ENCODE measurements at regions not wholly inside any gene's neighbourhood (a gene's known extent, or its start where the extent isn't known, plus 50 kb on each side); places are given as distances from the start of the nearest gene placed in this dataset.

GRCh38 chr14:58898655-58899316, 261.0 kb downstream of the DACT1 start:
- Histone ChIP-seq H3K36me3 (no peaks in the 10 kb centered on the region), H3K9me3 (no peaks in the 10 kb centered on the region), H3K4me1 (no peaks in the 10 kb centered on the region), H3K27ac (peak overlapping the region in 3 of 4 donors; percentile 13 to 29 (median 29)), H3K27me3 (no peaks in the 10 kb centered on the region), H3K4me3 (no peak overlapping the region)
- peak in 1 of 4 donors; percentile 33 for TF ChIP-seq POLR2AphosphoS5 (IDR thresholded peaks at IDR 0.05)
- no peak for TF ChIP-seq POLR2A (IDR thresholded peaks at IDR 0.05)
- no peak for TF ChIP-seq EP300 (IDR thresholded peaks at IDR 0.05)
- DNase-seq = no peak
- WGBS, 2 donors = 72 to 83% methylated on average over 4 of the region's 4 CpGs
- intact Hi-C loops (cut with DNase I) = no loop called here

DNA sequence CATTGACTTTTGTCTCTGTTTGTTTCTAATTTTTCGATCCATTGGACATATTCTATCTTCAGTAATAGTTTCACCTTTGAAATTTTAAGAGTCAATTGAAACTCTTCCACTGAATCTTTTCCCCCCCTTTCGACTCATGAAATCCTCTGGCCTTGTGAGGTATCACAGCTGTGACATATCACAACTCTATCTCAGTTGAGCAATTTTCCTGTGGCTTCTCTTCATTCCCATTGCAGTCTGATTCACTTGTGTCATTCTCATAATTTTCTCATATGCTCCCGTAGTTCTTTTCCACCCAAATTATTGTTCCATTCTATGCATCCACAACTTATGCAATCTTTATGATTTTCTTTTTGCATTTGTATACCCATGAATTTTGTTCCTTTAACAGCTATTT, 261.6 kb downstream of the DACT1 start:
- Histone ChIP-seq H3K4me1 (no peaks in the 10 kb centered on the region), H3K36me3 (no peaks in the 10 kb centered on the region), H3K4me3 (no peak overlapping the region), H3K27ac (peak overlapping the region in 2 of 4 donors; percentile 13 to 29), H3K27me3 (no peaks in the 10 kb centered on the region), H3K9me3 (no peaks in the 10 kb centered on the region)
- no peak for DNase-seq
- no peak for TF ChIP-seq EP300 (IDR thresholded peaks at IDR 0.05)
- peak; percentile 30 to 63 (median 38) for TF ChIP-seq POLR2AphosphoS5 (IDR thresholded peaks at IDR 0.05)
- 72 to 76% methylated on average over 3 of the region's 3 CpGs for WGBS, 2 donors
- intact Hi-C loops (cut with DNase I) = no loop called here

- no peak for TF ChIP-seq EP300 (IDR thresholded peaks at IDR 0.05)
- TF ChIP-seq CTCF (IDR thresholded peaks at IDR 0.05) = no peak
- TF ChIP-seq POLR2A (IDR thresholded peaks at IDR 0.05) = no peak
- TF ChIP-seq POLR2AphosphoS5 (IDR thresholded peaks at IDR 0.05) = no peak
- H3K27ac ChIP-seq = no peak overlapping the region
- H3K9me3 ChIP-seq = no peaks in the 10 kb centered on the region
- no peaks in the 10 kb centered on the region for H3K36me3 ChIP-seq
- H3K4me3 ChIP-seq = no peak overlapping the region
- no peak for DNase-seq
- no peaks in the 10 kb centered on the region for H3K4me1 ChIP-seq
- no peaks in the 10 kb centered on the region for H3K27me3 ChIP-seq
- intact Hi-C loops (cut with DNase I) = no loop called here
Measured at GRCh38 chr14:58901826-58902225, 264.1 kb downstream of the DACT1 start.

GRCh38 chr14:58904776-58905175, 267.0 kb downstream of the DACT1 start:
- intact Hi-C loops (cut with DNase I) = no loop called here
- no peaks in the 10 kb centered on the region for H3K9me3 ChIP-seq
- H3K4me1 ChIP-seq = no peaks in the 10 kb centered on the region
- 92% methylated on average over 1 of the region's 1 CpG for WGBS, 2 donors
- no peak overlapping the region for H3K4me3 ChIP-seq
- no peak for DNase-seq
- no peak for TF ChIP-seq POLR2A (IDR thresholded peaks at IDR 0.05)
- TF ChIP-seq POLR2AphosphoS5 (IDR thresholded peaks at IDR 0.05) = no peak
- TF ChIP-seq EP300 (IDR thresholded peaks at IDR 0.05) = no peak
- TF ChIP-seq CTCF (IDR thresholded peaks at IDR 0.05) = no peak
- H3K27me3 ChIP-seq = no peaks in the 10 kb centered on the region
- no peak overlapping the region for H3K27ac ChIP-seq
- no peaks in the 10 kb centered on the region for H3K36me3 ChIP-seq

GRCh38 chr14:58907803-58908202, 270.0 kb downstream of the DACT1 start:
- Histone ChIP-seq H3K9me3 (no peaks in the 10 kb centered on the region), H3K27ac (no peak overlapping the region), H3K27me3 (no peaks in the 10 kb centered on the region), H3K4me3 (no peak overlapping the region), H3K36me3 (no peaks in the 10 kb centered on the region), H3K4me1 (no peaks in the 10 kb centered on the region)
- TF ChIP-seq POLR2A (IDR thresholded peaks at IDR 0.05) = no peak
- intact Hi-C loops (cut with DNase I) = no loop called here
- DNase-seq = no peak
- 78% methylated on average over 1 of the region's 1 CpG for WGBS, 2 donors

- no peak overlapping the region for H3K4me3 ChIP-seq
- H3K27ac ChIP-seq = no peak overlapping the region
- DNase-seq = no peak
- no peaks in the 10 kb centered on the region for H3K36me3 ChIP-seq
- intact Hi-C loops (cut with DNase I) = no loop called here
- H3K4me1 ChIP-seq = no peaks in the 10 kb centered on the region
- no peaks in the 10 kb centered on the region for H3K9me3 ChIP-seq
- TF ChIP-seq CTCF (IDR thresholded peaks at IDR 0.05) = no peak
- no peaks in the 10 kb centered on the region for H3K27me3 ChIP-seq
- WGBS, 2 donors = 87 to 88% methylated on average over 6 of the region's 6 CpGs
Measured at GRCh38 chr14:58912287-58912686, 274.5 kb downstream of the DACT1 start.
